ENCODE measurements at regions not wholly inside any gene's neighbourhood (a gene's known extent, or its start where the extent isn't known, plus 50 kb on each side); places are given as distances from the start of the nearest gene placed in this dataset.

- no peak for DNase-seq (ENCODE audit: low read depth in 2 of 2)
Measured at GRCh38 chr1:219523411-219523810, 89.5 kb downstream of the ZC3H11B start.

GRCh38 chr1:219521325-219521724, 91.6 kb downstream of the ZC3H11B start:
- no peak for DNase-seq (ENCODE audit: low read depth in 2 of 2)

GRCh38 chr1:219520241-219520640, 92.7 kb downstream of the ZC3H11B start:
- DNase-seq (ENCODE audit: low read depth in 2 of 2) = no peak

GRCh38 chr1:219518907-219519248, 94.0 kb downstream of the ZC3H11B start:
- no peak for DNase-seq (ENCODE audit: low read depth in 2 of 2)

- no peak for DNase-seq (ENCODE audit: low read depth in 2 of 2)
Measured at GRCh38 chr1:219518168-219518906, 94.6 kb downstream of the ZC3H11B start.

- DNase-seq (ENCODE audit: low read depth in 2 of 2) = no peak
Measured at GRCh38 chr1:219517031-219517430, 95.9 kb downstream of the ZC3H11B start.

- no peak for DNase-seq (ENCODE audit: low read depth in 2 of 2)
Measured at GRCh38 chr1:219514728-219515127, 98.2 kb downstream of the ZC3H11B start.

GRCh38 chr1:219507437-219507836, 105.5 kb downstream of the ZC3H11B start:
- DNase-seq (ENCODE audit: low read depth in 2 of 2) = no peak

GRCh38 chr1:219506936-219507335, 106.0 kb downstream of the ZC3H11B start:
- no peak for DNase-seq (ENCODE audit: low read depth in 2 of 2)

GRCh38 chr1:219506473-219506899, 106.4 kb downstream of the ZC3H11B start:
- DNase-seq (ENCODE audit: low read depth in 2 of 2) = no peak

- DNase-seq (ENCODE audit: low read depth in 2 of 2) = no peak
Measured at GRCh38 chr1:219505886-219506285, 107.0 kb downstream of the ZC3H11B start.

GRCh38 chr1:219503604-219504003, 109.3 kb downstream of the ZC3H11B start:
- no peak for DNase-seq (ENCODE audit: low read depth in 2 of 2)

GRCh38 chr1:219500327-219500897, 112.5 kb downstream of the ZC3H11B start:
- DNase-seq (ENCODE audit: low read depth in 2 of 2) = no peak

GRCh38 chr1:219498666-219499065, 114.2 kb downstream of the ZC3H11B start:
- DNase-seq (ENCODE audit: low read depth in 2 of 2) = no peak

- no peak for DNase-seq (ENCODE audit: low read depth in 2 of 2)
Measured at GRCh38 chr1:219495737-219496408, 117.0 kb downstream of the ZC3H11B start.

GRCh38 chr1:219492717-219493116, 120.2 kb downstream of the ZC3H11B start:
- no peak for DNase-seq (ENCODE audit: low read depth in 2 of 2)

- DNase-seq (ENCODE audit: low read depth in 2 of 2) = no peak
Measured at GRCh38 chr1:219490566-219490965, 122.3 kb downstream of the ZC3H11B start.

- no peak for DNase-seq (ENCODE audit: low read depth in 2 of 2)
Measured at GRCh38 chr1:219489636-219490035, 123.3 kb downstream of the ZC3H11B start.

GRCh38 chr1:219488275-219488674, 124.6 kb downstream of the ZC3H11B start:
- no peak for DNase-seq (ENCODE audit: low read depth in 2 of 2)

GRCh38 chr1:219483530-219483929, 129.4 kb downstream of the ZC3H11B start:
- no peak for DNase-seq (ENCODE audit: low read depth in 2 of 2)

- DNase-seq (ENCODE audit: low read depth in 2 of 2) = no peak
Measured at GRCh38 chr1:219480011-219480410, 132.9 kb downstream of the ZC3H11B start.

- no peak for DNase-seq (ENCODE audit: low read depth in 2 of 2)
Measured at GRCh38 chr1:219478811-219479210, 134.1 kb downstream of the ZC3H11B start.

- no peak for DNase-seq (ENCODE audit: low read depth in 2 of 2)
Measured at GRCh38 chr1:219477861-219478260, 135.0 kb downstream of the ZC3H11B start.
